Bronchial epithelial cell (primary cell): ENCODE measurements at regions not wholly inside any gene's neighbourhood (a gene's known extent, or its start where the extent isn't known, plus 50 kb on each side); places are given as distances from the start of the nearest gene placed in this dataset.
"Not testable (repeated sequence)": the region's sequence is repeated elsewhere in the genome, so short reads cannot be mapped to it uniquely, and the experiment has no call there.

ENCODE experiments used
- DNase-seq: peaks from one replicate; pipeline ENCODE4 v3.0.0-alpha.2; 2010; ENCODE audit warnings: low read depth
- FAIRE-seq: peaks from 2 replicates; lab custom pipeline; 2011; peaks lifted over from hg19 to GRCh38; lab: Jason Lieb, UNC
- H3K27me3 ChIP-seq: 2 replicates; pipeline ENCODE4 v1.5.1; 2011; ENCODE audit warnings: low read length; ENCODE audit not compliant: control insufficient read depth, insufficient read depth
- H3K36me3 ChIP-seq: 2 replicates; pipeline ENCODE4 v1.5.1; 2011; ENCODE audit warnings: low read length; ENCODE audit not compliant: control insufficient read depth, insufficient read depth
- H3K4me3 ChIP-seq: 2 replicates; pipeline ENCODE4 v1.5.1; 2011; ENCODE audit warnings: mild to moderate bottlenecking, low read depth, low read length, control low read depth
- CTCF ChIP-seq: IDR thresholded peaks from 2 replicates; pipeline ENCODE4 v1.5.1; 2011; ENCODE audit warnings: mild to moderate bottlenecking, moderate library complexity, low read length, control low read depth, inconsistent platforms; ENCODE audit not compliant: insufficient read depth, severe bottlenecking

GRCh38 chr3:112718516-112718915 is 77.6 kb upstream of the CCDC80 start:
- Histone ChIP-seq H3K36me3 (no peaks in the 10 kb centered on the region), H3K27me3 (no peaks in the 10 kb centered on the region), H3K4me3 (no peak overlapping the region)
- DNase-seq (peak; percentile 82), FAIRE-seq (no peak)
- TF ChIP-seq CTCF: no peak

GRCh38 chr3:112709911-112710310 is 69.0 kb upstream of the CCDC80 start:
- no peak for TF ChIP-seq CTCF
- Histone ChIP-seq H3K36me3 (no peaks in the 10 kb centered on the region), H3K4me3 (no peak overlapping the region), H3K27me3 (no peaks in the 10 kb centered on the region)
- FAIRE-seq (no peak), DNase-seq (peak; percentile 35)

GRCh38 chr3:112699436-112699978 is 58.6 kb upstream of the CCDC80 start:
- FAIRE-seq: no peak

GRCh38 chr3:112698442-112698841 is 57.5 kb upstream of the CCDC80 start:
- H3K4me3 ChIP-seq, H3K27me3 ChIP-seq, FAIRE-seq, DNase-seq, H3K36me3 ChIP-seq: not testable (repeated sequence)

More at GRCh38 chr3:112699436-112699978, 58.6 kb upstream of the CCDC80 start:
- Histone ChIP-seq H3K36me3 (no peaks in the 10 kb centered on the region), H3K27me3 (no peaks in the 10 kb centered on the region), H3K4me3 (no peak overlapping the region)
- DNase-seq: peak; percentile 73
- peak; percentile 27 for TF ChIP-seq CTCF

GRCh38 chr3:112696244-112696643 is 55.3 kb upstream of the CCDC80 start:
- H3K4me3 ChIP-seq, H3K36me3 ChIP-seq, H3K27me3 ChIP-seq, FAIRE-seq, DNase-seq: not testable (repeated sequence)

GRCh38 chr3:112695377-112696108 is 54.6 kb upstream of the CCDC80 start:
- not testable (repeated sequence) for H3K27me3 ChIP-seq, H3K36me3 ChIP-seq, DNase-seq, FAIRE-seq, H3K4me3 ChIP-seq

- not testable (repeated sequence) for H3K27me3 ChIP-seq, FAIRE-seq, H3K36me3 ChIP-seq, H3K4me3 ChIP-seq, DNase-seq
These were observed 54.0 kb upstream of the CCDC80 start for GRCh38 chr3:112694906-112695305.

- DNase-seq: no peak
- Histone ChIP-seq H3K36me3 (no peaks in the 10 kb centered on the region), H3K4me3 (no peak overlapping the region), H3K27me3 (no peaks in the 10 kb centered on the region)
- FAIRE-seq: no peak
- no peak for TF ChIP-seq CTCF
These were observed 52.2 kb upstream of the CCDC80 start for GRCh38 chr3:112693186-112693585.
